GM18502 (cell line): ENCODE measurements at regions not wholly inside any gene's neighbourhood (a gene's known extent, or its start where the extent isn't known, plus 50 kb on each side); places are given as distances from the start of the nearest gene placed in this dataset.
"Not testable (repeated sequence)": the region's sequence is repeated elsewhere in the genome, so short reads cannot be mapped to it uniquely, and the experiment has no call there.

Source experiments
- ATAC-seq: cut with Tn5 transposase; IDR thresholded peaks from one replicate; pipeline ENCODE4 v1.9.1; 2021; ENCODE audit warnings: mild to moderate bottlenecking; ENCODE audit not compliant: unreplicated experiment, poor library complexity

- ATAC-seq, result not testable (repeated sequence)
Measured at GRCh38 chr1:145484257-145484656, 58.9 kb upstream of the NBPF20 start.

GRCh38 chr1:145482214-145482860 is 56.9 kb upstream of the NBPF20 start:
- not testable (repeated sequence) for ATAC-seq

GRCh38 chr1:145475962-145476361 is 50.6 kb upstream of the NBPF20 start:
- not testable (repeated sequence) for ATAC-seq

GRCh38 chr1:145475369-145475915 is 50.0 kb upstream of the NBPF20 start:
- not testable (repeated sequence) for ATAC-seq
